HCT116 (cell line): ENCODE measurements at regions not wholly inside any gene's neighbourhood (a gene's known extent, or its start where the extent isn't known, plus 50 kb on each side); places are given as distances from the start of the nearest gene placed in this dataset.

Experiments
- EZH2 ChIP-seq: fragments of 200-600 bp; sonication (generic); IDR thresholded peaks from 2 replicates; pipeline ENCODE4 v1.6.1; 2017; ENCODE audit warnings: antibody characterized with exemption, mixed run types
- MAX ChIP-seq: IDR thresholded peaks from 2 replicates; pipeline ENCODE4 v1.6.1; 2012
- POLR2A ChIP-seq: IDR thresholded peaks from 2 replicates; pipeline ENCODE4 v1.7.0; 2011; ENCODE audit warnings: borderline replicate concordance; ENCODE audit not compliant: insufficient read depth, insufficient read length; ENCODE audit errors: extremely low read depth
- RAD21 ChIP-seq: IDR thresholded peaks from 2 replicates; pipeline ENCODE4 v1.6.1; 2012; ENCODE audit warnings: low read depth, mild to moderate bottlenecking
- ZFX ChIP-seq: fragments of 450-650 bp; IDR thresholded peaks from 2 replicates; pipeline ENCODE4 v1.6.1; 2017
- TF ChIP-seq, protein P1 (sequence below), 3 experiments: fragments of 200-600 bp in 1 of 3; sonication (generic) in 1 of 3; IDR thresholded peaks in 2 of 3; conservative IDR thresholded peaks in 1 of 3; 2 replicates each; pipeline ENCODE4 v1.5.1; 2012 to 2017; ENCODE audit warnings: low read depth in 2 of 3, low read length in 2 of 3, antibody characterized with exemption in 1 of 3, borderline replicate concordance in 1 of 3, control low read depth in 1 of 3, mild to moderate bottlenecking in 1 of 3, mixed read lengths in 1 of 3, mixed run types in 1 of 3, moderate library complexity in 1 of 3; ENCODE audit not compliant: insufficient read depth in 1 of 3

DNA sequence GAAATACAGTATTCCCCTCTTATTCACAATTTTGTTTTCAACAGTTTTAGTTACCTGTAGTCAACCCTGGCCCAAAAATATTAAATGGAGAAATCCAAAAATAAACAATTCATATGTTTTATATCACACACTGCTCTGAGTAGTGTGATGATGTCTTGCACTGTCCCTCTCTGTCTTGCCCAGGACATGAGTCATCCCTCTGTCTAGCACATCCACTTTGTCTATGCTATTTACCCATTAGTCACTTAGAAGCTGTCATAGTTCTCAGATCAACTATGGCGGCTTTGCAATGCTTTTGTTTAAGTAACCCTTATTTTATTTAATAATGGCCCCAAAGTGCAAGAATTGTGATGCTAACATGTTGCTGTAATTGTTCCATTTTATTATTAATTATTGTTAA, 380.6 kb upstream of the REG3G start:
- TF ChIP-seq, protein P1, sequence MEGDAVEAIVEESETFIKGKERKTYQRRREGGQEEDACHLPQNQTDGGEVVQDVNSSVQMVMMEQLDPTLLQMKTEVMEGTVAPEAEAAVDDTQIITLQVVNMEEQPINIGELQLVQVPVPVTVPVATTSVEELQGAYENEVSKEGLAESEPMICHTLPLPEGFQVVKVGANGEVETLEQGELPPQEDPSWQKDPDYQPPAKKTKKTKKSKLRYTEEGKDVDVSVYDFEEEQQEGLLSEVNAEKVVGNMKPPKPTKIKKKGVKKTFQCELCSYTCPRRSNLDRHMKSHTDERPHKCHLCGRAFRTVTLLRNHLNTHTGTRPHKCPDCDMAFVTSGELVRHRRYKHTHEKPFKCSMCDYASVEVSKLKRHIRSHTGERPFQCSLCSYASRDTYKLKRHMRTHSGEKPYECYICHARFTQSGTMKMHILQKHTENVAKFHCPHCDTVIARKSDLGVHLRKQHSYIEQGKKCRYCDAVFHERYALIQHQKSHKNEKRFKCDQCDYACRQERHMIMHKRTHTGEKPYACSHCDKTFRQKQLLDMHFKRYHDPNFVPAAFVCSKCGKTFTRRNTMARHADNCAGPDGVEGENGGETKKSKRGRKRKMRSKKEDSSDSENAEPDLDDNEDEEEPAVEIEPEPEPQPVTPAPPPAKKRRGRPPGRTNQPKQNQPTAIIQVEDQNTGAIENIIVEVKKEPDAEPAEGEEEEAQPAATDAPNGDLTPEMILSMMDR (IDR thresholded peaks at IDR 0.05 in 2 of 3, conservative IDR thresholded peaks at IDR 0.05 in 1 of 3; ENCODE audit: borderline replicate concordance in 1 of 3, insufficient read depth in 1 of 3, low read depth in 2 of 3, low read length in 2 of 3) = no peak
- no peak for TF ChIP-seq MAX
- TF ChIP-seq EZH2 = no peak
- no peak for TF ChIP-seq ZFX
- no peak for TF ChIP-seq POLR2A
- TF ChIP-seq RAD21 = no peak
